Central memory CD4-positive, alpha-beta T cell (primary cell): ENCODE measurements at regions not wholly inside any gene's neighbourhood (a gene's known extent, or its start where the extent isn't known, plus 50 kb on each side); places are given as distances from the start of the nearest gene placed in this dataset.
"Not testable (repeated sequence)": the region's sequence is repeated elsewhere in the genome, so short reads cannot be mapped to it uniquely, and the experiment has no call there.

Experiments used
- DNase-seq: peaks from one replicate; pipeline ENCODE4 v3.0.0; 2022

DNA sequence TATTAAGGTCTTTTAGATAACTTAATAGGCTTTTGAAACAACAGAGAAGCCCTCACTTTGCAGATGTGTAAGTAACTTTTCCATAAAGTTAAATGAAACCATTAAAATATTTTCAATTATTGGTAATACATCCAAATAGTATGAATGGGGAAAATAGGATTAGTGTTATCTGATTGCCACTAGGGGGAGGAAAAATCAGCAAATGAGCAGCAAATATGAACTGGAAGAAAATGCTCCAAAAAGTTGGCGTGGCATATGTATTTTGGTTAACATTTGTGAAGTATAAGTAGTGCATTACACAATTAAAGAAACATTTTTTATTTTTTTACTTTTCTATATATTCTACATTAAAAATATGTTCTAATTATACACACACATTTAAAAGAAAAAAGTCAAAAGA, 259.8 kb upstream of the ANO5 start:
- DNase-seq, result no peak

GRCh38 chr11:21944577-21944976, 248.3 kb upstream of the ANO5 start:
- no peak for DNase-seq

DNA sequence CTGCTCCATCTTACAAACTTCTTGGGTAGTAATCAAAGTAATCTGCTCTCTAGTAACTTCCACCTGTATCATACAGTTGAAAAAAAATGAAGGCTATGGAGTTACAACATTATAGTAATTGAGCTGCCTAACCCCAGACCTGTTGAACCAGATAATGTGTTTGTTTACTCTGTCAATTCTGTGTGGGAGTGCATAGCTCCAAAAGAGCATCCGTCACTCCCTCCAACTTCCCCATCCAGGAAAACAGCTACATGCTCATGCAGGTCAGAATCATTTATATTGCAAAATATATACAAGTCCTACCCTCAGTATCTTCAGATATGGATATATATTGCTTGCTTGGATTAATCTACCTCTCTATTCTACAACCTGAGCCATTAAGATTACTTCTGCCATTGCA, 244.0 kb upstream of the ANO5 start:
- no peak for DNase-seq

DNA sequence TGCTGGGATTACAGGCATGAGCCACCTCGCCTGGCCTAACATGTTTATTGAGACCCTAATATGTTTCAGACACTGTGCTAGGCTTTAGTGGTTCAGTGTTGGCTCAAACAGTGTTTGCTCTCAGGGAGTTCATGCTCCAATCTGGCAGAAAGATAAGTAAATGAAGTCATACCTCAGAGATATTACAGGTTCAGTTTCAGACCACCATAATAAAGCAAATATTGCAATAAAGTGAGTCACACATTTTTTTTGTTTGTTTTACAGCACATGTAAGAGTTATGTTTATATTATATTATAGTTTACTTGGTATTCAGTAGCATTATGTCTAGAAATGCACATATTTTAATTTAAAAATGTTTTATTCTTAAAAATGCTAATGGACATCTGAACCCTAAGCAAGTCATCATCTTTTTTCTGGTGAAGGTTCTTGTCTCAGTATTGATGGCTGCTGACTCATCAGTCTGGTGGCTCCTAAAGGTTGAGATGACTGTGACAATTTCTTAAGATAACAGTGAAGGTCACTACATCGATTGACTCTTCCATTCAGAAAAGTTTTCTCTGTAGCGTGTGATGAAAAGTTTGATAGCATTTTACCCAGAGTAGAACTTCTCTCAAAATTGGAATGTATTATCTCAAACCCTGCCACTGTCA, 243.0 kb upstream of the ANO5 start:
- DNase-seq, result no peak

- no peak for DNase-seq
Measured at GRCh38 chr11:21963013-21963412, 229.9 kb upstream of the ANO5 start.

GRCh38 chr11:21965221-21965620, 227.7 kb upstream of the ANO5 start:
- DNase-seq, result no peak

DNA sequence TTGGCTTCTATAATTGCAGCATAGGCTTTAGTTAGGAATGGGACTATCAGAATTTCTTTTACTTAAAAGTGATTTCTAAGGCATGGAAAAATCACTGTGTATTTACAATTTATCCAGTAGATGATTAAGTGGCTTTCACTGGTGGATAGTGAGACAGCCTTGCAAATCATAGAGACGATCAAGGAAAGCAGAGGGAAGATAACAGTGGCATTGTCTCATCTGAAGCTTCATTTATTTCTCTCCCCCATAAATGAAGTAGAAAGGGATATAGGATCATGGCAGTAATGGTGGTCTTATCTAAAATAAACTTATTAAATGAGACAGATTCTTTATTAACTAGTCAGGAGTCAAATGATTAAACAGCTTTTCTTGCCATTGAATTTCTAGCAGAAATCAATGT, 224.2 kb upstream of the ANO5 start:
- no peak for DNase-seq

DNA sequence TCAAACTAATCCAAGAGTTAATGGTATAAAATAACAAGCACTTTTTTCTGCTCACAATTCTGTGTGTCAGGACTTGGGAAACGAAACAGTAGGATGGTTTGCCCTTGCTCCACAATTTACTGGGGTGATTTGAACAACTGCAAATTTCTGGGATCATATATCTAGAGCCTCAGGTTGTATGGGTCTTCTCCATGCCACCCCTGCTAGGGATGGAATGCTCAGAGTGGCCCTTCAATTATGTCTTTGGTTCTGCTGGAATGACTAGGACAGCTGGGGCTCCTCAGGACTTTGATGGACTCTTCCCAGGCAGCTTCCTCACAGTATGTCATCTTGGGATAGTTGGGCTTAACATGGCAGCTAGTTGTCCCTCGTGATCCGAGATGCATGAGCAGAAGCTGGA, 223.0 kb upstream of the ANO5 start:
- DNase-seq, result no peak

- no peak for DNase-seq
Measured at GRCh38 chr11:21975242-21975641, 217.6 kb upstream of the ANO5 start.

GRCh38 chr11:21976210-21976609, 216.7 kb upstream of the ANO5 start:
- DNase-seq, result no peak

- no peak for DNase-seq
Measured at GRCh38 chr11:21983431-21983830, 209.5 kb upstream of the ANO5 start.

DNA sequence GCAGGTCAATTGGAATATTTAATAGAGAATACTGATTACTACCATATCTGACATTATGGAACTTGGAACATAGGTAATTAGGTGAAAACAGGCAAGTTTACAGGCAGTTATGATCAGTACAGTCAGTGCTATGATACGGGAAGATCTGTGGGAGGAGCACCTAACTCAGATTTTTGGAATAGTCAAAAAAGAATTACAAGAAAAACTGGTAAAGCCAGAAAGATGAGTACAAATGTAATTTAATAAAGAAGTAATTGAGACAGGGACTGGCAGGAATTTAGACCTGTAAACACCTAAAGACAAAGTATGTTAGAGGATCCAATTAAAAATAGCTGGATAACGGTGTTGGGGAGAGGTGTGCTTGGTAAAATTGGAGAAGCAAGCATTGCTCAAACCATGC, 206.5 kb upstream of the ANO5 start:
- DNase-seq, result no peak

GRCh38 chr11:21987261-21987660, 205.6 kb upstream of the ANO5 start:
- no peak for DNase-seq

GRCh38 chr11:21988477-21988876, 204.4 kb upstream of the ANO5 start:
- no peak for DNase-seq

DNA sequence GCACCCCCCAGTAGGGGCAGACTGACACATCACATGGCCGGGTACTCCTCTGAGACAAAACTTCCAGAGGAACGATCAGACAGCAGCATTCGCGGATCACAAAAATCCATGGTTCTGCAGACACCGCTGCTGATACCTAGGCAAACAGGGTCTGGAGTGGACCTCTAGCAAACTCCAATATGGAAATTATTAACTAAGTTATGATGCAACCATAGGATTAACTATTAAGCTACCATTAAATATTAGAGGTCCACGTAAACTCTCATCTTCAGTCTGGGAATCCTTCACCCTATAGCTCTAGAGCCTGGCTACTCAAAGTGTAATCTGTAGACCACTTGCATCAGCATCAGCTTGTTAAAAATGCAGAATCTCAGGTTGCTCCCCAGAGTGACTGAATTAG, 191.1 kb upstream of the ANO5 start:
- DNase-seq, result not testable (repeated sequence)

- DNase-seq, result no peak
Measured at GRCh38 chr11:22006901-22007300, 186.0 kb upstream of the ANO5 start.

- no peak for DNase-seq
Measured at GRCh38 chr11:22031791-22032190, 161.1 kb upstream of the ANO5 start.

- no peak for DNase-seq
Measured at GRCh38 chr11:22037505-22037904, 155.4 kb upstream of the ANO5 start.

GRCh38 chr11:22041039-22041438, 151.8 kb upstream of the ANO5 start:
- no peak for DNase-seq

GRCh38 chr11:22042081-22042480, 150.8 kb upstream of the ANO5 start:
- DNase-seq, result no peak

GRCh38 chr11:22044126-22044525, 148.8 kb upstream of the ANO5 start:
- no peak for DNase-seq

DNA sequence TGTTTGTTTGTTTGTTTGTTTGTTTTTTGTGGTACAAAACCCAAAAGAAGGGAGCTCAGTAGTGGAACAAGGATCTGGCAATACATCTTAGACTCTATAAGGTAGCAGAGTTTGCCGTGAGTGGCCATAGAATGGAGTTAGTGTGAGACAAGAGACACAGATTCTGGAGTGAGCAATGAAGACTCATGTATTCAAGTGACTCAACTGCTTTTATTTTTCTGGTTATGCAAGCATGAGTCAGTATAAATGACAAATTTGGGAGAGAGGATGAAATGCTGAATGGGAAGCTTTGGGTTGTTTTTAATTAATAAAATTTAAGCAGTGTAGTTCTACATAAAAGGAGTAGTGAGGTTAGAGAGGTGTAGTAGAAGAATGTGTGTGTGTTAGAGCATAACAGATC, 143.6 kb upstream of the ANO5 start:
- DNase-seq, result no peak

DNA sequence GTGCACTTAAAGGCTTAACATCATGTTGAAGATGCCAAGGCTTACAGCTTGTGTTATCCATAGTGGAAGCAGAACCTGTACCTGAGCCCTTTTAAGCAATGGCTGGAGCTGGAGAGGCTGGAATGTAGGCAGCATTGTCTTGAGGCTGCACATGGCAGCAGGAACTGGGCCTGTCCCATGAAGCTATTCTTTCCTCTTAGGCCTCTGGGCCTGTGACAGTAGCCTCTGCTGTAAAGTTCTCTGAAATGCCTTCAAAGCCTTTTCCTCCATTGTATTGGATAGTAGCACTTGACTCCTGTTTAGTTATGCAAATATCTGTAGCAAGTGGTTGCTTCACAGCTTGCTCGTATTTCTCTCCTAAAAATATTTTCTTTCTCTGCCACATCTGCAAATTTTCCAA, 127.4 kb upstream of the ANO5 start:
- no peak for DNase-seq

DNA sequence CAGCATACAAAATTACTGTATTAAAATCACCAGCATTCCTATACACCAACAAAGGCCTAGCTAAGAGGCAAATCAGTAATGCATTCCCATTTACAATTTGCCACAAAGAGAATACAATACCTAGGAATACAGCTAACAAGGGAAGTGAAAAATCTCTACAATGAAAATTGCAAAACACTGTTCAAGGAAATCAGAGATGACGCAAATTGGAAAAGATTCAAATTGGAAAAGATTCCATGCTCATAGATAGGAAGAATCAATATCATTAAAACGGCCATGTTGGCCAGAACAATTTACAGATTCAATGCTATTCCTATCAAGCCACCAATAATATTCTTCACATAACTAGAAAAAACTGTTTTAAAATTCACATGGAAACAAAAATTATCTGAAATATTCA, 123.0 kb upstream of the ANO5 start:
- no peak for DNase-seq

DNA sequence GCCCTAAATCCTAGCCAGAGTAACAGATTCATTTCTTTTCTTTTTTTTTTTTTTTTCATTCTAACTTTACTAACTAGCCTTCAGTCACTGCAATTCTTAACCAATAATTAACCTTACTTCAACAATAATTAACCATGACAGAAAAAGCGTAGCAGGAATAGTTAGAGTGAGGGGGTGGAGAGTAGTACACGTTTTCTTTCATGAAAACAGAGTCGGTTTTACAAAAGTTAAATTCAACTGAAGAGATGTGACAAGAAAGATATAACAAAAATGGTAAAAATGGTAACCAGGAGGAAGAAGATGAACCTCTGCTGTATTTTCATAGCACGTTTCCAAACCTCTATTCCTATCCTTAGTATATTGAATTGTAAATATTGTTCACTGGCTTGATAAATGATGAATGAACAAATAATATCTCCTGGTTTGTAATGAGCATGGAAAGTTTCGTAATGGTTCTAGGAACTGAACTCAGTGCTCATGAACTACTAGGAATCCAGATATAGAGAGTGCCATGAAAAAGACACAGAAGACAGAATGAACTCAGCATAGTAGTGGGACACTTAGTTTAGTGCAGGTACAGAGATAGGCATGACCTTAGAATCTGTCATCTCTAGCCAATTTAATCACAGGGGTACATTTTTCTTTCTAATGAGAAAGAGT, 116.5 kb upstream of the ANO5 start:
- no peak for DNase-seq
